ENCODE measurements at regions not wholly inside any gene's neighbourhood (a gene's known extent, or its start where the extent isn't known, plus 50 kb on each side); places are given as distances from the start of the nearest gene placed in this dataset.

DNA sequence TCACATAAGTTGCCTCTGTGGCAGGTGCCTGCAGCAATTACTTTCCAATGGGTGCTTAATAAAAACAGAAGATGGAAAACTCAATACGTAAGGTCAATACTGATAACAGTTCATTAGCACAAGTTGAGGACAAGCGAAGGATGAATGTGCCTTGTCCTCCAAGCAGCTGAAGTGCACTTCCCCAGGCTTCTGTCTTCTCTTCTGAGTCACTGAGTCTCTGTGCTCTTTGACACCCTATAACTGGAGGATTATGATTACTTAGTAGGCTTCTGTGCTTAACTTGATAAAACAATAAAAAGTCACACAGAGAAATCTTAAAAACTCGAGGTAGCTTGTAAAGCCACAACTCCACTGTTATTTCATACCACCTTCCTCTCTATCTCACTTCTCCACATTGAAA lies 216.6 kb upstream of the ADCY2 start:
- ChIA-PET POLR2A (ENCODE audit: partially characterized antibody) (no interaction called here), CTCF (ENCODE audit: partially characterized antibody) (interaction anchor here (1.6 kb wide), 1 partner anchor 66 kb away, joined by 3 read pairs; no protein-coding TSS in a partner anchor)
- no peak overlapping the region for H2BK120ac ChIP-seq (replicated peaks; ENCODE audit: low read depth, low read length)
- H4K91ac ChIP-seq (replicated peaks; ENCODE audit: insufficient read length, low read length): no peak overlapping the region
- H3K9ac ChIP-seq (replicated peaks in 1 of 4; ENCODE audit: extremely low read depth in 1 of 4, low read depth in 3 of 4, low read length in 3 of 4): no peak overlapping the region
- H3K4me2 ChIP-seq (ENCODE audit: insufficient read depth in 1 of 2, low read depth in 2 of 2, low read length in 2 of 2): no peak overlapping the region
- H2BK12ac ChIP-seq (ENCODE audit: low read depth, low read length): no peak overlapping the region
- no peak overlapping the region for H2AK5ac ChIP-seq (ENCODE audit: low read depth, low read length)
- H3K18ac ChIP-seq (ENCODE audit: extremely low read depth, low read length): no peak overlapping the region
- H3K79me1 ChIP-seq (ENCODE audit: low read depth, low read length): no peaks in the 10 kb centered on the region
- H4K8ac ChIP-seq (ENCODE audit: extremely low read depth, insufficient read depth, low read length): no peak overlapping the region
- H3K14ac ChIP-seq (ENCODE audit: insufficient read length): no peak overlapping the region
- no peaks in the 10 kb centered on the region for H3K79me2 ChIP-seq (ENCODE audit: control insufficient read depth in 1 of 2, insufficient read depth in 2 of 2, low read length in 2 of 2)
- no peaks in the 10 kb centered on the region for H3K9me3 ChIP-seq (ENCODE audit: insufficient read depth in 2 of 2, low read depth in 1 of 2, low read length in 1 of 2)
- no peaks in the 10 kb centered on the region for H3K23me2 ChIP-seq (ENCODE audit: low read depth, low read length)
- DNase-seq (ENCODE audit: low read depth in 1 of 2, low spot score in 2 of 2): no peak
- no peak overlapping the region for H3K23ac ChIP-seq (ENCODE audit: insufficient read length)
- no peaks in the 10 kb centered on the region for H4K20me1 ChIP-seq (replicated peaks in 1 of 2; ENCODE audit: control insufficient read depth in 1 of 2, insufficient read depth in 2 of 2, low read length in 2 of 2)
- H3K27me3 ChIP-seq (replicated peaks in 1 of 4; ENCODE audit: control insufficient read depth in 3 of 4, extremely low read depth in 1 of 4, insufficient read depth in 3 of 4, low read length in 3 of 4): peaks cover 0 to 1% (median 0%) of the 10 kb centered on the region in 4 experiments; a peak in 1 of 7 replicates
- no peak overlapping the region for H3K56ac ChIP-seq (replicated peaks; ENCODE audit: insufficient read length, low read depth, low read length)
- no peak overlapping the region for H2BK20ac ChIP-seq (ENCODE audit: low read length)
- no peak overlapping the region for H4K5ac ChIP-seq (ENCODE audit: insufficient read length, low read depth, low read length)
- no peak overlapping the region for H3K4ac ChIP-seq (replicated peaks; ENCODE audit: insufficient read length, low read depth, low read length)
- H2AFZ ChIP-seq (ENCODE audit: low read length): no peak overlapping the region
- H3K27ac ChIP-seq (ENCODE audit: low read depth, low read length): no peak overlapping the region
- H3K36me3 ChIP-seq (ENCODE audit: control insufficient read depth in 2 of 4, insufficient read depth in 4 of 4, low read length in 3 of 4): no peaks in the 10 kb centered on the region
- WGBS, 2 experiments (ENCODE audit: extremely low coverage in 1 of 2, insufficient coverage in 1 of 2, insufficient read length in 1 of 2, insufficient replicate concordance in 2 of 2, low coverage in 1 of 2, low lambda C conversion rate in 2 of 2, missing lambda C conversion rate in 1 of 2): 82% methylated on average over 3 of the region's 3 CpGs; no CpG with 5 or more reads in 1 of the 2 experiments
- H3K4me3 ChIP-seq (ENCODE audit: extremely low read depth in 1 of 4, insufficient read depth in 2 of 4, low read depth in 3 of 4, low read length in 4 of 4): no peak overlapping the region
- H3K4me1 ChIP-seq (replicated peaks in 1 of 4; ENCODE audit: control insufficient read depth in 3 of 4, insufficient read depth in 4 of 4, low read length in 3 of 4): no peaks in the 10 kb centered on the region
- no peak for FAIRE-seq
- no peak overlapping the region for H2BK5ac ChIP-seq (ENCODE audit: low read depth, low read length)
- no peak overlapping the region for H2BK15ac ChIP-seq (ENCODE audit: low read length)
- TF ChIP-seq KDM5A (IDR thresholded peaks at IDR 0.05; ENCODE audit: low read length) (no peak), SP1 (IDR thresholded peaks at IDR 0.05; ENCODE audit: low read depth, low read length) (no peak), RBBP5 (IDR thresholded peaks at IDR 0.05; ENCODE audit: borderline replicate concordance, low read depth, low read length) (no peak), GTF2F1 (IDR thresholded peaks at IDR 0.05; ENCODE audit: borderline replicate concordance, low read depth, low read length) (no peak), RXRA (IDR thresholded peaks at IDR 0.05; ENCODE audit: insufficient read depth, low read depth, low read length) (no peak)
- TF ChIP-seq, protein P1, sequence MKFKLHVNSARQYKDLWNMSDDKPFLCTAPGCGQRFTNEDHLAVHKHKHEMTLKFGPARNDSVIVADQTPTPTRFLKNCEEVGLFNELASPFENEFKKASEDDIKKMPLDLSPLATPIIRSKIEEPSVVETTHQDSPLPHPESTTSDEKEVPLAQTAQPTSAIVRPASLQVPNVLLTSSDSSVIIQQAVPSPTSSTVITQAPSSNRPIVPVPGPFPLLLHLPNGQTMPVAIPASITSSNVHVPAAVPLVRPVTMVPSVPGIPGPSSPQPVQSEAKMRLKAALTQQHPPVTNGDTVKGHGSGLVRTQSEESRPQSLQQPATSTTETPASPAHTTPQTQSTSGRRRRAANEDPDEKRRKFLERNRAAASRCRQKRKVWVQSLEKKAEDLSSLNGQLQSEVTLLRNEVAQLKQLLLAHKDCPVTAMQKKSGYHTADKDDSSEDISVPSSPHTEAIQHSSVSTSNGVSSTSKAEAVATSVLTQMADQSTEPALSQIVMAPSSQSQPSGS (IDR thresholded peaks at IDR 0.05; ENCODE audit: low read length): no peak

Data from H1 (cell line).